ENCODE measurements at regions not wholly inside any gene's neighbourhood (a gene's known extent, or its start where the extent isn't known, plus 50 kb on each side); places are given as distances from the start of the nearest gene placed in this dataset.
A peak's percentile ranks its signal among the peaks of the same experiment; 100 is the strongest.

DNA sequence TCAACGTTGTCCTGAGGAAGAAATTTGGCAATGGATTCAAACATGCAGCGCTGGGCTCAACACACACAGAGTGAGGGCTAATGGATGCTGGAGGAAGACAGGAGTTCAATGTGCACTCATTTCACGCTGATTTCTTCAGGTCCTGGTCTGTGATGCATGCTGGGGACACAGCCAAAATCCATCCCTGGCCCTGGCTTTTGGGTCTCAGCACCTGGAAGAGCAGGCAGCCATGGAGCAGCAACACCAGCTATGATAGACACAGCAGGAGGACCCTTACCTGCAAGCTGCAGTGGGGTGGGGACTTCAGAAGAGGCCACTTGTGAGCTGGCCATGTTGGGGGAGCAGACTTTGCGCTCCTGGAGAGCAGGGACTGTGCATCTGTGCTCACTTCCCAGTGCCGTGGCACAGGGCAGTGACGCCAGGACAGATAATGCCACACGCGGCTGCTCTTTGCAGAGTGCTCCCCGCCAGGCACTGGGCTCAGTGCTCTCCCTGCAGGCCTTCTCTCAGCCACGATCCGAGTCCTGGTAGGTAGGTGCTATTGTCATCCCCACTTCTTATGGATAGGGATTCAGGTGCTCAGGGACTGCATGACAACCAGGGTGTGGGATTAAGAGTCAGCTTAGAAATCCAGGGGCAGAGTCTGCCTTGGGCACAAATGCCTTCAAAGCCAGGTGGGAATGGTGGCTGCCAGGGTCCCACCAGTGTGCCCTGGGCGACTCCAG is 138.8 kb upstream of the UNC5B start:
- Histone ChIP-seq H3K4me3 (ENCODE audit: low read depth, low read length) (no peak overlapping the region), H3K36me3 (no peaks in the 10 kb centered on the region), H3K9me3 (ENCODE audit: severe bottlenecking) (no peaks in the 10 kb centered on the region), H3K27ac (no peak overlapping the region), H3K27me3 (ENCODE audit: insufficient read depth, low read depth, severe bottlenecking) (no peaks in the 10 kb centered on the region)
- DNase-seq = no peak
- TF ChIP-seq, protein P1, sequence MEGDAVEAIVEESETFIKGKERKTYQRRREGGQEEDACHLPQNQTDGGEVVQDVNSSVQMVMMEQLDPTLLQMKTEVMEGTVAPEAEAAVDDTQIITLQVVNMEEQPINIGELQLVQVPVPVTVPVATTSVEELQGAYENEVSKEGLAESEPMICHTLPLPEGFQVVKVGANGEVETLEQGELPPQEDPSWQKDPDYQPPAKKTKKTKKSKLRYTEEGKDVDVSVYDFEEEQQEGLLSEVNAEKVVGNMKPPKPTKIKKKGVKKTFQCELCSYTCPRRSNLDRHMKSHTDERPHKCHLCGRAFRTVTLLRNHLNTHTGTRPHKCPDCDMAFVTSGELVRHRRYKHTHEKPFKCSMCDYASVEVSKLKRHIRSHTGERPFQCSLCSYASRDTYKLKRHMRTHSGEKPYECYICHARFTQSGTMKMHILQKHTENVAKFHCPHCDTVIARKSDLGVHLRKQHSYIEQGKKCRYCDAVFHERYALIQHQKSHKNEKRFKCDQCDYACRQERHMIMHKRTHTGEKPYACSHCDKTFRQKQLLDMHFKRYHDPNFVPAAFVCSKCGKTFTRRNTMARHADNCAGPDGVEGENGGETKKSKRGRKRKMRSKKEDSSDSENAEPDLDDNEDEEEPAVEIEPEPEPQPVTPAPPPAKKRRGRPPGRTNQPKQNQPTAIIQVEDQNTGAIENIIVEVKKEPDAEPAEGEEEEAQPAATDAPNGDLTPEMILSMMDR (IDR thresholded peaks at IDR 0.05; ENCODE audit: low read depth, low read length) = no peak

DNA sequence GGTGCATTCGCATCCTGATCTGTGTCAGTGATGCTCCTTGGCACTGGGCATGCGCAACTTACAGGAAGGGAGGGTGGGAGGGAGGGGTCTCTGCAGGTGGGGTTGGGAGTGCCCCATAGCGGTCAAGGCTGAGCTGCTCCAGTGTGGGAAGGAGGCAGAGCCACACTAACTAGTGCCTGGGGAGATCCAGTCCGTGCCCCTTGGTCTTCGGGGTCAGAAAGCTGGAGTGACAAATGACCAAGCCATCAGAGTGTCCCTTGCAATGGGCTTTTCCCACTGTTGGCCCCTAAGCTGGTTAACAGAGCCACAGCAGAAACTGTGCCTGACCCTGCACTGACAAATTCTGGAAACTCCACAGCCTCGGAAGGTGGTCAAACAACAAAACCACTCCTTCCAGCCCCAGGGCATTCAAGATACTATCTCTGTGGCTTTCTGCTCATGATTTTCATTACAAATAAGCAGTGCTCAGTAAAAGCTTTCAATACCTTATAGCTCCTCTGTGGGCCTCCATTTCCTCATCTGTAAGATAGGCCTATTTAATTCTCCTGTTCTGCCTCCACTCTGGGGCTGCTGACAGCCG is 138.1 kb upstream of the UNC5B start:
- Histone ChIP-seq H3K27me3 (ENCODE audit: insufficient read depth, low read depth, severe bottlenecking) (no peaks in the 10 kb centered on the region), H3K27ac (no peak overlapping the region)

DNA sequence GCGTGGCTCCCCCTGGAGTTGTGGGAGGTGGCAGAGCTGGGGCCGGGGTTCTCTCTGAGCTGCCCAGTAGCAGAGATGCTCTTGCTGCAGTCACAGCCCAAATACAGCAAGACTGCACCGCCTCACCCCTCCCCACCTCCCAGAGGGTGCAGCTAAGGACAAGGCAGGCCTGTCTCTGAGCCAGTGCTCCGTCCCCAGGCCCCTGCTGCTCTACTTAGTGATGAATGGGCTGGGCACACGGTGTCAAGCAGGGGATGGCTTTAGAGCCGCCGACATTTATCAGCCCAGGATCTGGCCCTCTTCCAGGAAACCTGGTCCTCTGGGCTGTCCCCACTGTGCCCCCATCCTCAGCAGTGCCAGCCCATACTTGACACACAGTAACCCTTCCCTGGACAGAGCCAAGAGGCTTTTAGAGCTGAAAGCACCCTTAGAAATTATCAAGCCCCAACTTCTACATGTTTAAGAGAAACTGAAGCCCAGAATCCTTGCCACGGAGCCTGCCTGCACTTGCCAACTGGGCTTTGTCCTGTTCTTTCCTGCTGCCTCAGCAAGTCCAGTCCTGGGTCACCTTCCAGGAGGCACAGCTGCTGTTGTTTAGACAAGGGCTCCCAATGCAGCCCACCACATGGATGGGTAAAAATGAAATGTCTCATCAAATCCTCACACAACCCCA is 137.1 kb upstream of the UNC5B start:
- Histone ChIP-seq H3K36me3 (no peaks in the 10 kb centered on the region), H3K27ac (0 out of 2 replicates have a peak overlapping the region, but pooled peaks have one; percentile 18), H3K27me3 (ENCODE audit: insufficient read depth, low read depth, severe bottlenecking) (no peaks in the 10 kb centered on the region), H3K9me3 (ENCODE audit: severe bottlenecking) (no peaks in the 10 kb centered on the region), H3K4me3 (ENCODE audit: low read depth, low read length) (no peak overlapping the region)
- DNase-seq = peak; percentile 83
- TF ChIP-seq, protein P1 (IDR thresholded peaks at IDR 0.05; ENCODE audit: low read depth, low read length) = no peak

More for the DNA sequence above, 138.1 kb upstream of the UNC5B start:
- H3K36me3 ChIP-seq = no peaks in the 10 kb centered on the region
- H3K4me3 ChIP-seq (ENCODE audit: low read depth, low read length) = no peak overlapping the region
- TF ChIP-seq, protein P1 (IDR thresholded peaks at IDR 0.05; ENCODE audit: low read depth, low read length) = no peak
- H3K9me3 ChIP-seq (ENCODE audit: severe bottlenecking) = no peaks in the 10 kb centered on the region
- DNase-seq = peak; percentile 6

DNA sequence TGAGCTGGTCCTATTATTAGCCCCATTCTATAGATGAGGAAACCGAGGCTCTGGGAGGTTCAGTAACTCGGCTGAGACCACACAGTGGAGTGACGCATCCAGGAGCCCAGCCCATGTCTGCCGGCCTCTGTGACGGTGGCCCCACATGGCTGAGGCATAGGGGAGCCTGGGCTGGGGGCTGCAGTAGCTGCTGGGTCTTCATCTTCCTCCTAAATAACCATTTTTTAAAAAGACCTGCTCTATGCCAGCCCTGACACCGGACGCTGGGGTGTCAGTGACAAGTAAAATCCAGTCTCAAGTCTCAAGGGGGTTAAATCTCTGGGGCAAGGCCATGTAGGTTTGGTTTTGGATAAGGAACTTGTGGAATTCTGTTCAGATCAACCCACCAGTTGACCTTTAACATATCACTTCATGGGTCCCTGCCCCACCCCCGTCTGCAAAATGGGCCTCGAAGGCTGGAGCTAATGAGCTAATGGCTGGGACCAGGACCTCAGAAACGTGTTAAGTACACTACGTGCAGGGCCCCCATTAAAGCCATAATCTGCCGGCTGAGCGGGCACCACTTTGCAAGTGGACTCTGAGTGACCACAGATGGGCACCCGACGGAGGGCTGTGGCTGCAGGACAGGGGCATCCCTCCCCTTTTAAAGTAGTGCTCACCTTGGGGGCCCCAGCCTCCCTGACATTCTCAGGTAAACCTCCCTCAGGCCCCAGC is 136.5 kb upstream of the UNC5B start:
- Histone ChIP-seq H3K9me3 (ENCODE audit: severe bottlenecking) (no peaks in the 10 kb centered on the region), H3K27ac (no peak overlapping the region), H3K4me3 (ENCODE audit: low read depth, low read length) (no peak overlapping the region), H3K27me3 (ENCODE audit: insufficient read depth, low read depth, severe bottlenecking) (no peaks in the 10 kb centered on the region), H3K36me3 (no peaks in the 10 kb centered on the region)
- TF ChIP-seq, protein P1 (IDR thresholded peaks at IDR 0.05; ENCODE audit: low read depth, low read length) = no peak
- DNase-seq = peak; percentile 2

DNA sequence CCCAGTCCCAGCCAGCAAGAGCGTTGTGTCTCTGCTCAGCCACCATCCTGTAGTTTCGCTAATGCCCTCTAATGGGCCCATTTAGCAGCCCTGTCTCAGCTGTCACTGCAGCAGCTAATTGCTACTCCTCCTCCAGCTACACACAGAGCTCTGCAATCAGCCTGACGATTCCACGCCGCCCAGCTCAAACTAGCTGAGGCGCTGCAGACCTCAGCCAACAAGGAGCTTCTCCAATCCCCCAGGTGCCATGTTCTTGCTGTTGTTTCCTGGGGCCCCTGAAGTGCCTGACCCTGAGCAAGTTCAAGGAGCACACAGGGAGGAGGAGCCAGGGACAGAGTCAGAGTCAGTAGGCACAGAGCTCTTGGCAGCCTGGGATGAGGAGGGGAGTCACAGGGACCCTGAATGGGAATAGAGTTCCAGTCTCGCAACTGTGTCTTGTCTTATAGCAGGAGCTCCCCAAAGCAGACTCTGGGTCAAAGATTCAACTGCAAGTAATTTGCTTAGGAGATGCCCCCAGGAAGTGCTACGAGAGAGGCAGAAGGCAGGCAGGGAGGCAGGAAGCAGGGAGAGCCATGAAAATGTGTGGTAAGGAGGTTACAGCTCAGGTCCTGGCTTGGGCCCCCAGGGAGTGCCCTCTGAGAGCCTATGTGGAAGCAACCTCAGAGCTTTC is 135.8 kb upstream of the UNC5B start:
- Histone ChIP-seq H3K27me3 (ENCODE audit: insufficient read depth, low read depth, severe bottlenecking) (no peaks in the 10 kb centered on the region), H3K9me3 (ENCODE audit: severe bottlenecking) (no peaks in the 10 kb centered on the region), H3K36me3 (no peaks in the 10 kb centered on the region), H3K27ac (peak overlapping the region; percentile 4; the same call in 1 of the 2 replicates), H3K4me3 (ENCODE audit: low read depth, low read length) (no peak overlapping the region)
- peak; percentile 46 for DNase-seq
- TF ChIP-seq, protein P1 (IDR thresholded peaks at IDR 0.05; ENCODE audit: low read depth, low read length) = no peak
